Retina (tissue), 1 donor: ENCODE measurements at regions not wholly inside any gene's neighbourhood (a gene's known extent, or its start where the extent isn't known, plus 50 kb on each side); places are given as distances from the start of the nearest gene placed in this dataset.

Experiments used
- DNase-seq: peaks from one replicate; pipeline ENCODE4 v3.0.0-alpha.2; 2016

DNA sequence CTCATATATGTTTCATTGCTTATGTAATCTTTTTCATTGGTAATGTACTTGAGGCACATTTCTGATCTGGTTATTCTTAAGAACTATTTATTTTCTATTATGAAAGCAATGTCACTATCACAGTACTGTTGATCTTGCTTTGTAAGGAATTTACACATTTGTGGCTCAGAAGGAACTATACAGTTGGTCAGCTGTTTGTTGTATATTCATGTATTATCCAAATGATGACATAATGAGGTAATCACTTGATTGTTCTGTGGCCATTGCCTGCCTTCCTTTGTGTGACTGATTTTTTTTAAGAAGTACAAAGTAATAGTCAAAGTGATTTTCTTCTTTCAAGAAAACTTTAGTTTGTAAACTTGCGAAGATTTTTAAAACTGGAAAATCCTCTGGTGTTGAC is 399.9 kb downstream of the TMEM161B start:
- no peak for DNase-seq

DNA sequence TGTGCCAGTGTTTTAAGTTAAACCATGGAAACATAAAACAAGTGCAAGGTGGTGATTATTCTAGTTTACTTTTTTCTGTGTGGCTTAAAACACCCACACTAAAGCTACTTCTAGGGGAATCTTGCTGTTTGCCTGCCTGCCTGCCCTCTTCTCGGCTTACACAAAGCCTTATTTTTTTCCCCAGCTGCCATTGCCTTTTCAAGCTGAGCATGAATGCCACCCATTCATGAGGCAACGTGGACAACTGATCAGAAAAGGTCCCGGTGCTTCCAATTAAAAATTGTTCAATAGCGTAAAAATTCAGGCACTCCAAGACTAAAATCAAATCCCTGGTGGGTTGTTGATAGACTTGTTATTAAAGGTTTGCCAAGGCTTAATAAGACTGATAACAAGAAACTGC is 401.4 kb downstream of the TMEM161B start:
- DNase-seq = no peak

DNA sequence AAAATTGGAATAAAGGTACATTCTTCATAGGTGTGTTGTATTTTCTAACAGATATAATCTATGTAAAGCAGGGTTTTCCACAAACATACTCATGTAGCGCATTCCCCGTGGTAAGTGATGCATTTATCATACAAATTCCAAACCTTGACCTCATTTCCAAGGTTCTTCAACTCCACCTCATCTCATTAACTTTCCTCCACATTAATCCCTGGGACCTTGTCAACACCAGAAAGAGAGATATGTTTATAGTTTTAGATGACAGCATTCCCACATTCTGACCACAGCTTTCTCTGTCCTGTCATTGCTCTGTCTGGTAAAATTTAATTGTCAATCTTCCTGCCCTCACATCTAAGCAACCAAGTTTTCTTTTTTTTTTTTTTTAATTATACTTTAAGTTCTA is 415.1 kb downstream of the TMEM161B start:
- no peak for DNase-seq

DNA sequence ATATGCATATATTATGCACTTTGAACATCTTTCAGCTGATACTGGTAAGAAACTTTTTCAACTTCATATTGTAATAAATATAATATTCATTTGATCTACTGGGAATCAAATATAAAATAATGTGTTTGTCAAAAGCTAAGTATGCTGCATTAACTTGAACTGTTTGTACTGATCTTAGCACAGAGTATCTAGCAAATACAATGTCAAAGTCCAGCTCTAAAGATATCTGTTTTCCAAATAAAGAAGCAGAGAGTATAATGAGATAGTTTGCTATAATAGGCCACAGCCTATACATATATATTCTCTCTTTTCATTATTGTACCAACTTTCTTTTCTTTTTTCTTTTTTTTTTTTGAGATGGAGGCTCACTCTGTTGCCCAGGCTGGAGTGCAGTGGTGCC is 417.0 kb downstream of the TMEM161B start:
- DNase-seq = no peak

DNA sequence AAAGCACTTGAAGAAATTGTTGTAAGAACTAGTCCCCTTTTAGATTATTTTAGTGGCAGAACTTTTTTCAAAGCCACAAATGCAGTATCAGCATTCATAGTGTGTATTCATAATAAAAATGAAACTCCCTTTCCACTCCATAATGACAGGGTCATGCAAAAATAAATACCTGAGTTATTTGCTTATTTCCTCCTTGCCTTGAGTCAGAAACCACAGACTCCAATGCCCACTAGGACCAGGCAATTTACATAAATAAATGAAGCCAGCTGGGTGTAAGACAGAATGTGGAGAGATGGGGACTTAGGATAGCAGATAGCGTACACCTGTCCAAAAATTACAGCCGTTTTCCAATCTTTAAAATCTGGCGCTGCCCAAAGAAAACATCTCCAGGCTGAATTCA is 417.8 kb downstream of the TMEM161B start:
- no peak for DNase-seq

DNA sequence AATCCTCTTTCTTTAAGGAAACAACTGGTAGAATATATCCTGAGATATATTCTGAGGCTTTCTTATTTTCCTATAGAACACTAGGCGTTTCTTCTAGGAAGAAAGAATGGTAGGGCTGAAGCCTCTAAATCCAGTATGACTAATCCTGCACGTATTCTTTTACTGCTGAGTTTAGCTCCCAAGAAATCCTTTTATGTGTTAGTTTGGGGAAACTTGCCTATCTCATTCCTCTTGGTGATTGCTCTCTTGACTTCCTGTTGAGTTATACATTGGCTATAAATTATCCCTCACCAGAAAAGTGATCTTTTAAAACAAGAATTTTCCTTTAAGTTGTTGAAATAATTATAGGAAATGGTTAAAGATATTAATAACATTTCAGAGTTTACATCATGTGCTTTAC is 422.9 kb downstream of the TMEM161B start:
- DNase-seq = no peak

DNA sequence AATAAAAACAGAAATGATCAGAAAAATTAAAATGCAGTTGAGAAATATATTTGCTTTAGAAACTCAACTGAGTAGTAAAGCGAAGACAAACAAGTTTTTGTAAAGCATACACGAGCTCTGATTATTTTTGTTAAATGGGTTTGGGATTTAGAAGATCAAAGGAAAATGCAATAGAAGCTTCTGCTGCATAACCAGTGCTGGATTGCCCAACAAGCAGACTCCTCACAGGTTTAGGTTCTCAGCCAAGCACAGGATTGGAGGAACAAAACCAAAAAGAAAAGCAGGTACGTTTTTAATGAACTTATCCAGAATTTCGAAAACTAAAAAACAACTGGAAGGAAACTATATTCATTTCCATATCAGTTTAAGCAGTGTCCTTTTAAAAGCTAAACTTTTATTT is 423.8 kb downstream of the TMEM161B start:
- DNase-seq = no peak

DNA sequence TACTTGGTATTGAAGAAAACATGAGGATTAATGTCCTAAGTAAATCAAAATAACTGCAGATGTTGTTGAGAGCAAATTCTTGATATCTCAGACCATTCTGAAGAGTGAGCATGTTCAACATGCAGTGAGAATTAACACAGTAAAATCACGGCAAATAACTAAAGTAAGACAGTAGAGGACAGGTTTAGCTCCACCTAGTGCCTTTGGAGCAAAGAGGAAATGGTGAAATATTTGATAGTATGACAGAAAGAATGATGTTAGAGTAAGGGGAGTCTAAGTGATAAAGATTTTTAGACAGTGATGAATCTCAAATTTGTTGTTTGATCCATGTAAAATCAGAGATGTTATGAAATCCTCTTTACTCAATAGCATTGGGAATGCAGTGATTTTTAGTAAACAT is 424.2 kb downstream of the TMEM161B start:
- DNase-seq = no peak

DNA sequence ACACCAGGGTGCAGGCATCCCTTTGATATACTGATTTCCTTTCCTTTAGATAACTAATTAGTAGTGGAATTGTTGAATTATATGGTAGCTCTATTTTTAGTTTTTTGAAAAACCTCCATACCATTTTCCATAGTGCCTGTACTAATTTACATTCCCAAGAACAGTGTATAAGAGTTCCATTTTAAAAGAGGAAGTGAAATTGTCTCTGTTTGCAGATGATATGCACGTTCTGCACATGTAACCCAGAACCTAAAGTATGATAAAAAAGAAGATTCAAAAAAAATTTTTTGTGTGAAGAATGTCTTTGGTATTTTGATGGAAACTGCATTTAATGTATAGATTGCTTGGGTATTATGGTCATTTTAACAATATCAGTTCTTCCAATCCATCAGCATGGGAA is 424.0 kb upstream of the CCNH start:
- DNase-seq = no peak

DNA sequence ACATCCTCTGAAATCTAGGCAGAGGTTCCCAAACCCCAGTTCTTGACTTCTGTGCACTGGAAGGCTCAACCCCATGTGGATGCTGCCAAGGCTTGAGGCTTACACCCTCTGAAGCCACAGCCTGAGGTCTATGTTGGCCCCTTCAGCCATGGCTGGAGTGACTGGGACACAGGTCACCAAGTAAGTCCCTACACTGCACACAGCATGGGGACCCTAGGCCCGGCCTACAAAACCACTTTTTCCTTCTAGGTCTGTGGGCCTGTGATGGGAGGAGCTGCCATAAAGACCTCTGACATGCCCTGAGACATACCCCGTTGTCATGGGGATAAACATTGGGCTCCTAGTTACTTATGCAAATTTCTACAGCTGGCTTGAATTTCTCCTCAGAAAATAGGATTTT is 418.8 kb upstream of the CCNH start:
- DNase-seq = no peak

DNA sequence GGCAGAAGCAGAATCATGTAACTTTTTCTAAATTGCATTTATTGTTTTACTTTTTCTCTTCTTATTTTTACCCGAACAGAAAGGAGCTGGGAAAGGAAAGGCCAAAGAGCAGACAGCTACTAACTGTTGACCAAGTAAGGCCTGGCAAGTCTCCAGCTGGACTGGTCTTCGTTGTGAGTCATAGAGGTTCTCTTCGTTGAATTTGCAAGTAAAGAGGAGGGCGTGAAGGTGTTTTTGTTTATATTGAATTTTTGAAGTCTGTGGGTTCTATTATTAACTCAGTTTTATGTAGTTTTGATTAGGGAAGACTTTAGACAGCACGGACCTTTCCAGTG is 416.5 kb upstream of the CCNH start:
- DNase-seq = no peak

DNA sequence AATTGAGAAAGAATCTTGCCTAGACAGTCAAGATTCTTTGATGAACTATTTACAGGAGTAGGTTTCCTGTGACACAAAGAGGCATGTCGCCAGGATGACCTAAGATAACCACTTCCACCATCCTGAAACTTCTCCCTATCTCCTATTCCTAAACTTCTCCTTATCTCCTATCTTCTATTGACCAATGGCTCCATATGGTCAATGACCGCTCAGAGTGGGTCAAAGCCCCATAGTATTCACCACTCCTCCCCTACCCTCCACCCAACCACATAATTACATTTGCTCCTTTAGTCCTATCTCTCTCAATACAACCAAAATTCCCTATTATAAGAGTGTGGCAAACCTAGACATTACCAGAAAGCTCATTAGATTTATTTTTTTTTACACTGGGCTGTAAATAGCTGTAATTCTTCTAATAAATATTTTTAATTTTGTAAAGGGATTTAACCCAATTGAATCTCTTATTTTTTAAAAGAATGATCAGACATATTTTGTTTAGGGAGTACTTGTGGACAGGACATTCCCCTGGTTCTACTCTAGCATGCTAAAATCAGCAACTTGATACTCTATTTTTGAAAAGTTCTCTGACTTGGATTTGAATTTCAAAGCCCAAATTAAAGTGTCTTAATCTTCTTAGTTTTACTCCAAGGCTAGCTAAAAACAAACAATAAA is 416.0 kb upstream of the CCNH start:
- no peak for DNase-seq

DNA sequence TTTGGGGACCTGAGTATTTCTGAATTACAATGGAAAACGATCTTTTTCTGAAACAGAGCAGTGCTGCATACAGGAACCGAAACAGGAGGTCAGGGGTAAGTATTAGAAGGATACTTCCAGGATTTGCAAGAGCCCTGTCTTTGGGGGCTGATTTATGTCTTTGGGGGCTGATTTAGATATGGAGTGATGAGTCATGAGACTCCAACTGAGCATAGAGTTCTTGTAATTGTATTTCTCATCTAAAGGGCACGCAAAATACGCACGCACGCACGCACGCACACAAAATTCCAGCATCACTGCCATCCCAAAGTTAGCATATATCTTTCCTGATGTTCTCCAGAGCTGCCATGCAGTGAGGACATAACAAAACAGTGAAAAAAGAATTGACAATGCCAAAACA is 414.8 kb upstream of the CCNH start:
- no peak for DNase-seq

DNA sequence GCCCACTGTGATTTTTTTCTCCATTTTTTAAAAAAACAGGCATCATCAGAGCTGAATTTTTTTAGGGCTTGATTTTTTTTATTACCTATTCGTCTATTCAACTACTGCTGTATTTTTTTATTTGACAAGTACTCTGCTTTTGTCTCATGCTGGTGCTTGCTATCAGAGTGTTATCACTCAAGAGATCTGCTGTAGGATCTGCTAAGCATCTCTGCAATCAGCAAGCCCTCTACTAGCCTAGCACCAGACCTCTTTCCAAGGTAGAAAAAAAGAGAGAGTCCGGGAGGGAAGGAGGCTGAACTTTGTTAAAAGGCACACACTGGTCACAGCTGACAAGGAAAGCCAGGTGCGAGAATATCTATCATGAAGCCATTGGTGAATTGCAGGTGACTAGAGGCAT is 413.8 kb upstream of the CCNH start:
- no peak for DNase-seq

DNA sequence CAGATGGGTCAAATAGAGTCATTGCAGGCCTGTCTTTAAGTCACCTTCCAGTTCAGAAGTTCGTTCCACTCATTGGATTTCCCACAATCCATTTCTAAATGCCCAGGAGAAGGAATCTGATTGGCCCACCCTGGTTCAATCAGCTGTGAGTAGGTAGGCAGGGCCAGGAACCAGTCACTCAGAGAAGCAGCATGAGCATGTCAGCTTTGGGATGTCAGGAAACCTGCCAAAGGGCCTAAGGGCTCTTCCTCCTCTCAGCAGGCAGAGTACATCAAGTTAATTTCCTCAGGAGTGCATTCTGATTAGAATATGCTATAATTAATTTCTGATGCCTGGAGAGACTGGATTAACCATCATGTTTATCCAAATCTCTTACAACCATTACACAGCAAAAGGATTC is 412.9 kb upstream of the CCNH start:
- no peak for DNase-seq

DNA sequence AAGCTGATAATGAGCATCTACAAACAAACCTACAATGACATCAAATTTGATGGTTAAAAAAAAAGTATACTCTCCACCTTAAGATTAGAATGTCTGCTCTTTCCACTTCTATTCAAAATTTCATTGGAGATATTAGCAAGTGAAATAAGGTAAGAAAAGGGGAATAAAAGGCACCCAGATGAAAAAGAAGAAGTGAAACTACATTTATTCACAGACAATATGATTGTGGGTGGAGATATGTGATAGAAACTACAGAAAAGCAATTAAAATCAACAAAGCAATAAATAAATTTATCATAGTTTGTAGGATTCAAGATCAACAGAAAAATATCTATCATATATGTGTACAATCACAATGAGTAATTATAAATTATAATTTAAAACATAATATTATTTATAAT is 395.1 kb upstream of the CCNH start:
- DNase-seq = no peak

DNA sequence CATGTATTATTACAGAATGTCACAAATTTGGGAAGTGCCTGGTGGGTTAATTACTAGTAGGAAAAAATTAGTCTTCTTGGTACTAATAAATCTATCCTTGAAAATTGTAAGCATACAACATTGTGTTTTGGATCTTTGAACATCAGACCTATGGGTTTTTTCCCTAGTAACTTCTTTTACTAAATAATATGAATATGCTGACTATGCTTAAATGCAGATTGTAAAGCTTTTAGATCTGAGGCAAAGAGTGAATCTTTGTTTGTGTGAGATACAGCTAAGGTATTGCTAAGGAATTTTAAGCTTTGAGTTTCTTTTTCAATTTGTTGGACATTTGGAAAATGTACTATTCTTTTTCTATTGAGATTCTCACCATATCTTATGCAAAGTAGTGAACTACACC is 390.6 kb upstream of the CCNH start:
- no peak for DNase-seq

DNA sequence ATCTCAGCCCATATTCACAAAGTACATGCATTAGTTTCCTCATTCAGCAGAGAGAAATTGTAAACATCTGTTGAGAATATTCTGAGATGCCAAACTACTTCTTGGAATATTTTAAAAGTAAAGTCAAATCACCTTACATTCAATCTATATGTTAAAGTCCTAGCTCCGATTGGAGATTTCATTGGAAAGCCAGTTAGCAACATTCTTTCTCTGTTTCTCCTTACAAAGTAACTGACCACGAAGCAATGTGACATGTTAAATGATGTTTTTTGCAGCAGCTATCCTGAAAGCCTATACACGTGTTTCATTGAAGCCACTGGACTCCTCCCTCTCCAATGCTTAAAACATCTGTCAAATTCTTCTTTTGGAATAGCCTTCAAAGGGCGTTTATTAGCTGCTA is 379.1 kb upstream of the CCNH start:
- no peak for DNase-seq

DNA sequence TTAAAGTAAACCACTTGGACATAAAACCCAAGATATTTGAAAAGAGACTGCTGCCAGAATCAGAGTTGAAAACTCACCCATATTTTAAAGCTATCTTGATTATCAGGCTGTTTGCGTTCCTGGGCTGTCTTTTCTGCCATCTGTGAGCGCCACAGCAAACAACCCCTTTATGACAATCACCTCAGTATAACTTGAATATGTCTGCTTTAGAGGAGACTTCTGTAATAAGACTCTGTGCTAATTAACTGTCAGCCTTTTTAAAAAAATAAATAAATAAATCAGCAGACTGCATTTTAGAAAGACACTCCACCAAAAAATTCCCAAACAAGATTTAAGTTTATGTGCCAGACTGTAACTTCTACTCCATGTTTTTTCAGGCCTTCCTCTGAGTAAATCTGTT is 375.7 kb upstream of the CCNH start:
- DNase-seq = no peak

DNA sequence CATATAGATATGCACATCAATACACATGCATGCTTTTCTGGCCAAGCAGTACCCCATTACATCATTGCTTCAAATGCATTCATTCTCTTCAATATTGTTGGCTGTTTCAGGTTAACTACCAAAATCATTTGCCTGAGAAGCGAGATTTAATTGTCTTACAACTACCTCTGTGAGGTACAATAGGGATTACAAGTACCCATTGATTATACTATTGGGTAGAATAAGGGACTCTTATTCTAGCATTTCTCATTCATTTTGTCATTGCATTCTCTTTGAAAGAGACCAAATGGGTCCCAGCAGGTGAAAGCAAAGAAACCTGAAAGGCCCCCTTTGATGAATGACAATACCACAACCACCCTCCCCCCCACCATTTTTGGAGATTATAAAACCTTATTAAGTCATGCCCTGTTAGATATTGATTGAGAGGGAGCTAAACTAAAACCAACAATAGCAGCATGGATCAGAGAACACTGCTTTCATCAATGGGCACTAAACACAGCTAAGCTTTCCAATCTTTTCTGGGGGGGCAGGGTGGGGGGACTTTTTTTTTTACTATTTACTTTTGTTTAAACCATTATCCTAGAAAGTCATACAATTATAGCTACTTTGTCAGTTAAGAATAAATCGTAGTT is 375.0 kb upstream of the CCNH start:
- DNase-seq = no peak

DNA sequence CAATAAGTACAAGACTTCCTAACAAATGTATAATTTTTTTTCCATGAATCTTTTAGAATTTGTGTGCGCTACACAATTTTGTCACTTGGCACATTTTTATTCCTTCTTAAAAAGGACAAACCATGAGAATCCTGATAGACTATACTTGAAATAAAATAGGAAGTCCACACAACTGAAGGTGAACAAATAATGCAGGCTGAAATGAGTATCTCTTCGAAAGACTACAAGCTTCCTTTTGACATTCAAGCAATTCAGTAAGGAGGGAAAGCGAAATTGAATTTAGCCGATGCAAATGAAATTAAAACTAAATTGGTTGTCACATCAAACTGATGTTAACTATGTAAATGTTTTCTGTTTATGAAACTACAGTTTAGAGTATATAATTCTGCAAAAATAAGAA is 374.4 kb upstream of the CCNH start:
- DNase-seq = no peak

DNA sequence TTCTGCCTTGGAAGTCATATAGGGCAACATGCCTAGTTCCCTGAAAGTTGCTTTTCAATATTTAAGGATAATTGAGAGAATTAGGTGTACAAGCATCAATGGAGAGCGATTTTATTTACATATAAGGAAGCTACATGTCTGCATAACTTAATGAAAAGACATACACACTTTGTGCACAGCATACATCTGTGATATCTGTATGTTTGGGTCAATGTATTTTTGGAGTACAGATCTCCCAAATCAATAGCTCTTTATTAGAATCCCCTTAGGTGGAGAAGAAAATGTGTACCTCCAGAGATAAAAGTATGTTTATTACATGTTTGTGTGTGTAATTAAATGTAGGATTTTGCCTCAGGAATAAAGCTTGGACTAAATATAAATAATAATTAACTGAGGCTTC is 373.7 kb upstream of the CCNH start:
- DNase-seq = no peak

DNA sequence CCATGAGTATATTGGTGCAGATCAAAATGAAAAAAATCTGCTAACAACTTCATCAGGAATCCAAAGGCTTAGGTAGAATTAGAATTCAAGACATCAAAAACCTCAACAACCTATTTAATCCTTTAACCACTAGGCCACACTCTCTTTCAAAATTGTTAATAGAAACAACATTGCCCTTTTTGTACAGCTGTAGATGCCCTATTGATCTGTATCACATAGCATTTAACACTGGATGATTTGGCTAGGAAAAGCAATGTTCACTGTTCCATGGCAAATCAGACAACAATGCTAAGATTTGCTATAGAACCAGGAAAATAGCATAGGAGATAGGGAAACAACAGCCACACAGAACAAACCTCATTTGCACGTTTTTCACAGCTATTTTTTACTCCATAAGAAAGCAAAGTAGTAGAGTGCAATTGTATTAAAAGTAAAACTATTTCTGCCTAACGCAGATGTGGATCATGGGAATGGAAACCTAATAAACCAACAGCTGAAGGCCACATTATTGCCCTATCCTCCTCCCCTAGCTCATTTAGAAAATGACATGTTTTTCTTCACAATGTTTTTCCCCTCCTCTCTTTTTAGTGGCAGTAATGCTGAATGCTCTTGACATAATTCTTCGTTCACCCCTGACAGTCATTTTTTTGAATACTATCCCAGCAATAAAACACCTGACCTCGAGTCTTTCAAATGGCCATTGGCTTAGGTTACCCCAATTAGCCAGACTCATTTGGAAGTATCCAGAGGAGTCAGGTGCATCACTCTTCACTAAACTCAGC is 373.0 kb upstream of the CCNH start:
- DNase-seq = no peak

DNA sequence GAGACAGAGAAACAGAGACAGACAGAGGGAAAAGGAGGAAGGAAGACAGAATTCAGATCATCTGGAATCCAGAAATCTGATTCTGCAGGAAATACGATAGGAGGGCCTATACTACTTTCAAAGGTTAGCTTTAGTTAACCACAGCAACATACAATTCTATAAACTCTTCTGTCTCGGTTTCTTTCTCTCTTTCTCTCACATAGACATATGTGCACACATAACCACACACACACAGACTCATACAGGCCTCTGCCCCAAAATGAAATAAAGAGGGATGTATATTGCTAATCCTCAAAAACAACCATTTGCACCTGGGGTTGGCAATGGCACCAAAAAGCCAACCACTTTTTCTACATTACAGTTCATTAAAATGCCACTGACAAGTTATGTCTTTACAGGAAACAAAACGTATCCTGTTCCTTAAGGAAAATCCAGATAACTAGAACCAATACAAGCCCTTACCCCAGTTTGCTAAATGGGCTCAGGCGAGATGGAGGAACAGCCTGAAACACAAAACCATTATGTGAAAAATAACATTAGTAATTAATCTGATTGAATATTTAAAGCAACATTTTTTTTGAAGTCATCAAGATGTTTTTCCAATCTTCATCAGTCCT is 372.3 kb upstream of the CCNH start:
- no peak for DNase-seq
